AG08396 (cell line): ENCODE measurements at regions not wholly inside any gene's neighbourhood (a gene's known extent, or its start where the extent isn't known, plus 50 kb on each side); places are given as distances from the start of the nearest gene placed in this dataset.

Experiments used
- DNase-seq: peaks from one replicate; pipeline ENCODE4 v3.0.0; 2012; ENCODE audit warnings: low spot score, mixed read lengths

DNA sequence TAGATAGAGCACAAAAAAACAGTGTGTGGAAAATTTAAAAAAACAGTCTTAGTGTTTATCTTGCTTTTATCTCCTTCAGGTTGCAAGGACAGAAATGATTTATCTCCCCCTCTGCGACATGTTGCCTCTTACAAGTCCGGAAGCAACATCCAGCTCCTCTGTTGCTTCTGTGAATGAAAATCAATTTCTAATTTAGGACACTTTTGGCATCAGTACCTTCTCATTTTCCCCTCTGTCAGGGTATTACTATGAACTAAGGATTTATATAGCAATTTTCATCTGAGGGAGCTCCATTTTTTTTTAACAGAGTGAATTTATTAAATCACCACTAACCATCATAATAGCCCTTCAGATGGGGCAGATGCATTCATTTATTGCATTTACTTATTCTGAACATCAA, 116.6 kb upstream of the PLXNC1 start:
- no peak for DNase-seq

DNA sequence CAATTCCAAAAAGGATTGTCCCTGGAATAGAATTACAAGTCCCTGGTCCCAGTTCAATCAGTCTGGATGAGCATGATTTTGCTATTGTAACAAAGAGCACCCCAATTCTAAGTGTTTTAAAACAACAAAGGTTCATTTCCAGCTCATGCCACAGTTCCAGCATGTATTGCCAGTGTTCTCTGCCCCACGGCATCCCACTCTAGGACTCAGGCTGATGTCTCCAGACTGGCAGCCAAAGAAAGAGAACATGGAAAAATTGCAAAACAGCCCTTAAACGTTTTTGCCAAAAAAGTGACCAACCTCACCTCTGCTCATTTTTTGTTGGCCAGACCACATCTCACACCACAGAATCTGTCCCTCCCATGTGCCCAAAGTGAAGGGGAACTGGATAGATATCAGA, 116.0 kb upstream of the PLXNC1 start:
- no peak for DNase-seq

- no peak for DNase-seq
These were observed 115.3 kb upstream of the PLXNC1 start for GRCh38 chr12:94033101-94033500.

- no peak for DNase-seq
These were observed 114.6 kb upstream of the PLXNC1 start for GRCh38 chr12:94033784-94034183.

GRCh38 chr12:94037444-94037843, 110.9 kb upstream of the PLXNC1 start:
- DNase-seq: no peak

GRCh38 chr12:94038605-94039004, 109.8 kb upstream of the PLXNC1 start:
- no peak for DNase-seq

DNA sequence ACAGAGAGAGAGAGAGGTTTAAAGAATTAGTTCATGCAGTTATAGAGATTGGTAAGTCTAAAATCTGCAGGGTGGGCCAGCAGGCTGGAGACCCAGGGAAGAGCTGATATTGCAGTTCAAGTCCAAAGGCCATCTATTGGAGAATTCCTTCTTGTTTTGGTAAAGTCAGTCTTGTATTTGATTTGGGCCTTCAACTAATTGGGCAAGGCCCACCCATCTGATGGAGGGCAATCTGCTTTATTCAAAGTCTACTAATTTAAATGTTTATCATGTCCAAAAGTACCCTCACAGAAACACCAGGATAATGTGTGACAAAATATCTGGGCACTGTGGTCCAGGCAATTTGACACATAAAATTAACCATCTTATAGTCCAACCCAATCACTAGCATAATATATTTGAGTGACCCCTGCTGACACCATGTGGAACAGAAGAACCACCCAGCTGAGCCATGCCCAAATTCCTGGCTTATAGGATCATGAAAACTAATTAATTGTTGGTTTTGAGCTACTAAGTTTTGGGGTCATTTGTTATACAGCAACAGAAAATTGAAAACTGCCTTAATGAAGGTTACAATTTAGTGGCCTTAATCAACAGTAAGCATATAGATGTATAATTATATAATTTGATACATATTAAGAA, 109.1 kb upstream of the PLXNC1 start:
- no peak for DNase-seq

- DNase-seq: no peak
These were observed 108.5 kb upstream of the PLXNC1 start for GRCh38 chr12:94039914-94040313.

DNA sequence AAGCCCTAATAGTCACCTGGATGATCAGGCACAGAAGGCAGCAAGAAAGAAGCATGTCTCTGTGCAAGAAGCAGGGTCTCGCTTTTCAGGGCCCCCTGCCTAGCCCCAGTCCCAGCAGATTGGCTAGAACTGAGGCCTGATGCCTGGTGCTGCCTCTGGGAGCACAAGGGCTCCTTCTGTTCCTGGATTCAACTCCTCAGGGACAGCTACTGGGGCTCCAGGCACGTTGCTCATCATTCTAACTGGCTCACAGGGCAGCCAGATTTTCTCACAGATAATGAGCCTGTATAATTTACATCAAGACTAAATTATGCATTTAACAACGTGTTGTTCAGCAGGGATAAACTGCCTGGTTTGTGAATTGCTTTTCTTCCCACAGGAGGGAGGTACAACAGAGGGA, 106.5 kb upstream of the PLXNC1 start:
- no peak for DNase-seq

DNA sequence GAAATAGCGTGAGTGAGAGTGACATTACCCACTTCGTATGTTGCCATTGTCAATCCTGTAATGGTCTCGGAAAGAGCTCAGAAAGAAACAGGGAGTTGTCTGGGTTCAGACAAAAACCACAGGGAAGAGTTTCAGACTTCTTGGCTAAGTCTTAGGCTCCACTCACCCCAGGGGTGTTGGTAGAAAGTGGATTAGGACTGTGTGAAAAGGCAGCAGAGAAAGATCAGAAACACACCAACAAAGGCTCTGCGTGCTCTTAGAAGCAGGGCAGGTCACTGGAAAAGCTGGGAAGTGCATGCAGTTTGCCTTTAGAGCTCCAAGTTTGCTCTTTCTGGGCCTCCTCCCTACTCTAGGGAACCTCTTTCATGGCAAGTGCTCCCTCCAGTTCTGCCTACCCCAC, 106.1 kb upstream of the PLXNC1 start:
- DNase-seq: no peak

GRCh38 chr12:94046626-94047410, 101.6 kb upstream of the PLXNC1 start:
- DNase-seq: no peak

GRCh38 chr12:94047781-94048567, 100.4 kb upstream of the PLXNC1 start:
- no peak for DNase-seq

DNA sequence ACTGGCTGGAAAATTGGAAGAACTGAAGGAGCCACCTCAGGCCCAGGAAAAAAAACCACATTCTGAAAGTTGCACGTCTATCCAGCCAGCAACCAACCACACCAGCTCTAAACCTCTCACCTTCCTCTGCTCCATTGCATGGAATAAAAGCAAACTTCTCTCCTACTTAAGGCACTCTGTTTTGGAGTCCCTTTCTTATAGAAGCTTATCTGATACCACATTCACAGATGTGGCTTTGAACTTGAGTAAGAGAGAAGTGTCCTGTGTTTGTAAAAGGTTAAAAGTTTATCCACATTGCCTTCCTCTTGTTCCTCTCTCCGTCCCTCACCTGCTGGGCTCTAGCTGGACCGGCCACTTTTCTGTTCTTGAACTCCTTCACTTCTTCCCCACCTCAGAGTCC, 99.6 kb upstream of the PLXNC1 start:
- DNase-seq: no peak

DNA sequence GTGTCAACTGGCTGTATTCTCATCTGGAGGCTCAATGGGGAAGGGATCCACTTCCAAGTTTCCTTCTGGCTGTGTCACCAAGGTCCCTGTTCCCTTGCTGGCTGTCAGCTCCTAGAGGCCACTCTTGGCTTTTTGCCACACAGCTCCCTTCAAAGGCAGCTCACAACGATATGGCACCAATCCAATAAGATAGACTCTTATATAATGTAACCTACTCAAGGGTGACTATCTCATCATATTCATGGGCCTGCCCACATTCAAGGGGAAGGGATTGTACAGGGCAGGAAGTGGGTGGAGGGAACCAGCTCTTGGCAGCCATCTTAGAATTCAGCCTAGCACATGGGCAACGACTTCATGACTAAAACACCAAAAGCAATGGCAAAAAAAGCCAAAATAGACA, 98.7 kb upstream of the PLXNC1 start:
- no peak for DNase-seq

DNA sequence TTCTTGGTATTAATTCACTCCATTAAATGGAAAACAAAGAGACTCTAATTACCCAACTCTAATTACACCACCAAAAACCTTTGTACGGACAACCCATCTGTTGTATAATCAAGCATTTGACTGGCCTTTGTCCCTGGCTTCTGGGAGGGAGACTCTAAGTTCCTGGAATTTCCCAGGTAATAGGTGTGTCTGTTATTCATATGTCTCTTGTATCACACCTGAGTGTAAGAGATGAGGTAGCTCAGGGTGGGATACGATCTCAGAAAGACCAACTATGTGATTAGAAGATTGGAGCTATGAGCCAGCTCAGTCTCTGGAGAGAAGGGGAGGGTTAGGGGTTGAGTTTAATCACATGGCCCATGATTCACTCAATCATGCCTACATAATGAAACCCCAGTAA, 94.7 kb upstream of the PLXNC1 start:
- no peak for DNase-seq

- DNase-seq: no peak
These were observed 92.8 kb upstream of the PLXNC1 start for GRCh38 chr12:94055528-94055927.

DNA sequence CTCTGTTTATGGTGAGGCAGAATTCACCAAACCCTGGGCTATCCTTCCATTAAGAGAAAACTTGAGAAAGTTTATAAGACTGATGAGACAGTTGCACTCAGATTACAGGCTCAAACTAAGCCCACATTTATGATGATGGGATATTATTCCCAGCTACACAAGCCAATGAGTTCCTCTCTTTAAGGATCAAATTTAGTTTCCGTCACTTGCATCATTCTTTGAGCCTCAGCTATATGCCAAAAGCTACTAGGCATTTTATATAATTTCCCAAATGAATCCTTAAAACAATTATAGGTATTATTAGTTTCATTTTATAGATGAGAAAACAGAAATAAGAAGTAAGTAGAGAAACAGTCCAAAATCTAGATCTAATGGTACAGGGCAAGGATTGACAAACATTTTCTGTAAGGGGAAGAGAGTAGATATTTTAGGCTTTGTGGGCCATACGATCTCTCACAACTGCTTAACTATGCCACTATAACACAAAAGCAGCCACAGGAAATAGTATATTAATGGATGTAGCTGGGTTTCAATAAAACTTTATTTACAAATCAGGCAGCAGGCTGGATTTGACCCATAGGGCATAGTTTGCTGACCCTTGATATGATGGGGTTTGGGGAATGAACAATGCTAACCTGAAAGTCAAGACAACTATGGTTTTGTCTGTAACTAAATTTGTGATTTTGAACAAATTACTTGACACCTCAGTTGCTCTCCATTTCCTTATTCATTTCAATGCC, 91.8 kb upstream of the PLXNC1 start:
- DNase-seq: no peak

DNA sequence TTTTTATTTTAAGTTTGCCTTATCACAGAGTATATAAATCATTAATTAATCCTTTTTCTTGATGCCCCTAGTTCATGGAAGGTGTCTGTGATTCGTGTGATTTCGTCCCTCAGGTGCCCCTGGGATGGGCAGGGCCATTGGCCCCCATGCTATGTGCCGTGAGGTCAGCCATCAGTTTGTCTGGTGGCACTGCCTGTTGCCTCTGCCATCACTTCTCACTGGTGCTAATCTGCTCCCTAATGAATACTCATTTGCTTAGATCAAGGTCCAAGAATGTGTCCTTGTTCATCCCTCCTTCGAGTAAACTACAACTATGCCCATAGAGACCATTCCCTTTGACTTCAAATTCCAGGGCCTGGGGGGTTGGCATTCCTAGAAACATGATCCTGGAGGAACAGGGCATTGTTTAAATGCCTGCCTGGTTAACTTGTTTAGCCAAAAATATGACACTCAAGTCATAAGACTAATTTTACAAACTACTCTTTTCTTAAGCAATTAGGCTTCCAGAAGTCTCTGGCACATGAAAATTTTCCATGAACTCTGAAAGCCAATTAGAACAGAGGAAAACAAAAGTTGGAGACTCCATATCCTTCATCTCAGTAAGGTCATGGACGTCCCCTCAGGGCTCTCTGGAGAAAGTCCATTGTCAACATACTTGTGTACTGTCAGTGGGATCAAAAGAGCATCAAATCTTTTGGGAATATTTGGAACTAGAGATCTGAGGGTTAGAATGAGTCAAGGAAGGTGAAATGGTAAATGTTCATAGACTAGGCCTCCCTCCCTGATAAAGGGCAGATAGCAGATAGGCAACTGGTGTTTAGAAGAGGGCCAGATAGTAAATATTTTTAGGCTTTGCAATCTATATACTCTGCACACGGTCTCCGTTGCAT, 90.9 kb upstream of the PLXNC1 start:
- no peak for DNase-seq

GRCh38 chr12:94059394-94060368, 88.7 kb upstream of the PLXNC1 start:
- no peak for DNase-seq

DNA sequence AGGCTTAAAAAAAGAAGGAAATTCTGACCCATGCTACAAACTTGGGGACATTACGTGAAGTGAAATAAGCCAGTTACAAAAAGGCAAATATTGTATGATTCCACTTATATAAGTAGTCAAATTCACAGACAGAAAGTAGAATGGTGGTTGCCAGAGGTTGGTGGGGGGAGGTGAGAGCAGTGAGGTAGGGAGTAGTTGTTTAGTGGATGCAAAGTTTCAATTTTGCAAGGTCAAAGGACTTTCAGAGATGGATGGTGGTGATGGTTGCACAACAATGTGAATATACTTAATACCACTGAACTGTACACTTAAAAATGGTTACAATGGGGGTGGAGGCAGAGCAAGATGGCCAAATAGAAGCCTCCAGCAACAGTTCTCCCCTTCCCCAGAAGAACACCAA, 86.2 kb upstream of the PLXNC1 start:
- no peak for DNase-seq
